Breast epithelium (tissue), 4 donors: ENCODE measurements at regions not wholly inside any gene's neighbourhood (a gene's known extent, or its start where the extent isn't known, plus 50 kb on each side); places are given as distances from the start of the nearest gene placed in this dataset.

Experiments
- DNase-seq, 2 donors: peaks; one replicate each; pipeline ENCODE4 v3.0.0-alpha.2; 2019; ENCODE audit warnings: low spot score in 2 of 2
- H3K27ac ChIP-seq, 2 donors: fragments of 200-600 bp; sonication (generic) in 1 of 2; one replicate each; pipeline ENCODE4 v1.5.1; 2016 to 2019; ENCODE audit warnings: mild to moderate bottlenecking in 1 of 2
- H3K27me3 ChIP-seq, 2 donors: fragments of 200-600 bp; sonication (generic) in 1 of 2; one replicate each; pipeline versions ENCODE4 v1.5.1 to v1.6.0; 2017 to 2019; ENCODE audit warnings: control low read depth in 1 of 2, mild to moderate bottlenecking in 1 of 2
- H3K36me3 ChIP-seq: fragments of 200-600 bp; one replicate; pipeline ENCODE4 v1.5.1; 2019
- H3K4me1 ChIP-seq, 2 donors: fragments of 200-600 bp; sonication (generic); one replicate each; pipeline ENCODE4 v1.5.1; 2016 to 2019; ENCODE audit warnings: control low read depth in 1 of 2
- H3K4me3 ChIP-seq, 3 donors: fragments of 200-600 bp; sonication (generic); 1 replicate in 2 of 3; 2 replicates in 1 of 3; pipeline ENCODE4 v1.5.1; 2016 to 2019; ENCODE audit warnings: mild to moderate bottlenecking in 3 of 3, moderate library complexity in 2 of 3
- H3K9me3 ChIP-seq, 2 donors: fragments of 200-600 bp; sonication (generic) in 1 of 2; one replicate each; pipeline ENCODE4 v1.5.1; 2016 to 2019; ENCODE audit warnings: control low read depth in 1 of 2
- POLR2A ChIP-seq: fragments of 450-650 bp; IDR thresholded peaks from one replicate; pipeline ENCODE4 v1.6.1; 2016; ENCODE audit warnings: antibody characterized with exemption, mild to moderate bottlenecking, moderate library complexity
- POLR2AphosphoS5 ChIP-seq, 3 donors: sonication (generic); formaldehyde crosslinking; IDR thresholded peaks; one replicate each; pipeline ENCODE4 v1.6.1; 2017; ENCODE audit warnings: antibody characterized with exemption in 3 of 3
- intact Hi-C: fragments of 100-400 bp; cut with DNase I; formaldehyde crosslinking; loops from one replicate; pipeline ENCODE4 v1.15.1; 2023; ENCODE audit warnings: low total_unique reads
- TF ChIP-seq, protein P1 (sequence below), 3 donors: fragments of 450-650 bp; IDR thresholded peaks; one replicate each; pipeline ENCODE4 v1.5.1; 2016 to 2017; ENCODE audit warnings: antibody characterized with exemption in 3 of 3, mild to moderate bottlenecking in 3 of 3, moderate library complexity in 3 of 3

GRCh38 chr21:16070207-16070651 is 340.4 kb downstream of the USP25 start:
- H3K4me3 ChIP-seq: peak overlapping the region; percentile 35 to 63 (median 53)
- H3K36me3 ChIP-seq: no peaks in the 10 kb centered on the region
- H3K4me1 ChIP-seq: peaks cover 0 to 4% of the 10 kb centered on the region in 2 donors
- H3K9me3 ChIP-seq: no peaks in the 10 kb centered on the region
- peak overlapping the region; percentile 53 to 86 for H3K27ac ChIP-seq
- intact Hi-C loops: no loop called here
- TF ChIP-seq POLR2A (no peak), POLR2AphosphoS5 (IDR thresholded peaks at IDR 0.05) (no peak)
- TF ChIP-seq, protein P1, sequence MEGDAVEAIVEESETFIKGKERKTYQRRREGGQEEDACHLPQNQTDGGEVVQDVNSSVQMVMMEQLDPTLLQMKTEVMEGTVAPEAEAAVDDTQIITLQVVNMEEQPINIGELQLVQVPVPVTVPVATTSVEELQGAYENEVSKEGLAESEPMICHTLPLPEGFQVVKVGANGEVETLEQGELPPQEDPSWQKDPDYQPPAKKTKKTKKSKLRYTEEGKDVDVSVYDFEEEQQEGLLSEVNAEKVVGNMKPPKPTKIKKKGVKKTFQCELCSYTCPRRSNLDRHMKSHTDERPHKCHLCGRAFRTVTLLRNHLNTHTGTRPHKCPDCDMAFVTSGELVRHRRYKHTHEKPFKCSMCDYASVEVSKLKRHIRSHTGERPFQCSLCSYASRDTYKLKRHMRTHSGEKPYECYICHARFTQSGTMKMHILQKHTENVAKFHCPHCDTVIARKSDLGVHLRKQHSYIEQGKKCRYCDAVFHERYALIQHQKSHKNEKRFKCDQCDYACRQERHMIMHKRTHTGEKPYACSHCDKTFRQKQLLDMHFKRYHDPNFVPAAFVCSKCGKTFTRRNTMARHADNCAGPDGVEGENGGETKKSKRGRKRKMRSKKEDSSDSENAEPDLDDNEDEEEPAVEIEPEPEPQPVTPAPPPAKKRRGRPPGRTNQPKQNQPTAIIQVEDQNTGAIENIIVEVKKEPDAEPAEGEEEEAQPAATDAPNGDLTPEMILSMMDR (IDR thresholded peaks at IDR 0.05): no peak
- DNase-seq: no peak
- H3K27me3 ChIP-seq: no peaks in the 10 kb centered on the region

DNA sequence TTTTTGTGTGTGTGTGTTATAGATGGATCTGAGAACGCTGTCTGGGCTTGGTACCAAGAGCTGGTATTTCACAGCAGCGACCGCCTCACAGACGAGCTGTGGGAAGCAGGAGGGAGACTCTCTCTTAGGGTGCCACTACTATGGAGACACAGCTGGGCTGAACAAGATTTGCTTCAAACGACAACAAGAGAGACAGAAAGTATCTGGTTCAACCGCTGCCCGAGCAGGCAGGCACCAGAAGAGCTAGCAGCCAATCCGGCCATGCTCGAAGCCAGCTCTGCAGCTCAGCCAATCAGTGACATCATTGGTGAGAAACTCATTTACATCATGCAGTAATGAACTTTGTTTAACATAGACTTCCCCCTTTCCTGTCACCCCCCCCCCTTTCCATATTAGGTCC is 341.3 kb downstream of the USP25 start:
- peak overlapping the region; percentile 53 to 86 for H3K27ac ChIP-seq
- peaks cover 0 to 4% of the 10 kb centered on the region in 2 donors for H3K4me1 ChIP-seq
- no peak for TF ChIP-seq POLR2A
- TF ChIP-seq POLR2AphosphoS5 (IDR thresholded peaks at IDR 0.05): no peak
- TF ChIP-seq, protein P1 (IDR thresholded peaks at IDR 0.05): no peak
- intact Hi-C loops: no loop called here
- no peaks in the 10 kb centered on the region for H3K36me3 ChIP-seq
- H3K9me3 ChIP-seq: no peaks in the 10 kb centered on the region
- H3K27me3 ChIP-seq: no peaks in the 10 kb centered on the region
- H3K4me3 ChIP-seq: peak overlapping the region; percentile 35 to 63 (median 53)
- DNase-seq: no peak

- peaks cover 2 to 4% of the 10 kb centered on the region in 2 donors for H3K4me1 ChIP-seq
- no peak for DNase-seq
- peak overlapping the region in 1 of 2 donors; percentile 86 for H3K27ac ChIP-seq
- H3K27me3 ChIP-seq: no peaks in the 10 kb centered on the region
- TF ChIP-seq POLR2AphosphoS5 (IDR thresholded peaks at IDR 0.05): no peak
- TF ChIP-seq, protein P1 (IDR thresholded peaks at IDR 0.05): no peak
- no peak for TF ChIP-seq POLR2A
- intact Hi-C loops: no loop called here
- H3K9me3 ChIP-seq: no peaks in the 10 kb centered on the region
- H3K4me3 ChIP-seq: peak overlapping the region; percentile 35 to 63 (median 53)
- H3K36me3 ChIP-seq: no peaks in the 10 kb centered on the region
These were observed 342.0 kb downstream of the USP25 start for GRCh38 chr21:16071761-16072160.

DNA sequence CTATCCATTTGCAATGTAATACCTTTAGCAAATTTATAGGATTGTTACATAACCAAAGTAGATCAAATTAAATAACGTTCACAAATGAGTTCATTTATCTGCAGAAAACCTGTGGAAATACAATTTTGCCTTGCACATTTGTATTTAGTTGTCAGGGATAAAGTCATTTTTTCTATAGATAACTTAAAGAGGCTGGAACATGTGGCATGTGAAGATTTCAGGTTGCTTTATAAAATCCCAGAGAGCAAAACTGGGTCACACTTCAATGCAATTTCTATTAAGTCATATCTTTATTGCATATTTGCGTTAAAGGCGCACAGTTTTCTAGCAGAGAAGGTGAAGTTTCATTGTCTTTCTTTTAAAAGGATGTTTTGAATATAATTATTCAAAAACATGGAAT is 342.4 kb downstream of the USP25 start:
- Histone ChIP-seq H3K27me3 (no peaks in the 10 kb centered on the region), H3K9me3 (no peaks in the 10 kb centered on the region), H3K36me3 (no peaks in the 10 kb centered on the region), H3K4me3 (peak overlapping the region in 2 of 3 donors; percentile 53 to 63), H3K4me1 (peaks cover 4% of the 10 kb centered on the region in 2 donors), H3K27ac (peak overlapping the region in 1 of 2 donors; percentile 86)
- TF ChIP-seq POLR2A (no peak), POLR2AphosphoS5 (IDR thresholded peaks at IDR 0.05) (no peak)
- TF ChIP-seq, protein P1 (IDR thresholded peaks at IDR 0.05): no peak
- no peak for DNase-seq
- intact Hi-C loops: no loop called here

DNA sequence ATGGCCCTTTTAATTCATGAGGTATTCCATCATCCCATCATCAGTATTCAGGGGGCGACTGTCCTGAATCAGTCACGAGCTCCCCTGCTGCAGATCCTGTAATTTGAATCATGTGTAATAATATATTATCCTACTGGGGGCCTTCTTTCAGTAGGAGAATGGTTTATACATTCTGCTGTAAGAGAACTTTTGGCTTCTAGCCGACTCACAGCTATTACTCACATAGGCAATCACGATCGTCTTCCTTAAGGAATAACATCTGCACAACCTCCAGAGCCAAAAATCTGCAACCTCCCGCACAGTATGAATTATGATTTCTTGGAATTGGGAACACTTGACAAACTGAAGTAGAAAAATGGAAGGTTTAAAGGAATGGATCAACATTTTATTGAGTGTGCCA is 343.0 kb downstream of the USP25 start:
- intact Hi-C loops: no loop called here
- H3K36me3 ChIP-seq: no peaks in the 10 kb centered on the region
- peaks cover 4% of the 10 kb centered on the region in 2 donors for H3K4me1 ChIP-seq
- peak overlapping the region in 2 of 3 donors; percentile 53 to 63 for H3K4me3 ChIP-seq
- peak overlapping the region; percentile 35 to 87 for H3K27ac ChIP-seq
- no peak for DNase-seq
- H3K9me3 ChIP-seq: no peaks in the 10 kb centered on the region
- TF ChIP-seq POLR2A (no peak), POLR2AphosphoS5 (IDR thresholded peaks at IDR 0.05) (no peak)
- TF ChIP-seq, protein P1 (IDR thresholded peaks at IDR 0.05): no peak
- no peaks in the 10 kb centered on the region for H3K27me3 ChIP-seq
